Kidney epithelial cell (primary cell): ENCODE measurements at regions not wholly inside any gene's neighbourhood (a gene's known extent, or its start where the extent isn't known, plus 50 kb on each side); places are given as distances from the start of the nearest gene placed in this dataset.

ENCODE experiments used
- DNase-seq: peaks from one replicate; pipeline ENCODE4 v3.0.0-alpha.2; 2010; ENCODE audit warnings: low read depth
- H3K27me3 ChIP-seq: 2 replicates; pipeline ENCODE4 v1.6.0; 2011; ENCODE audit warnings: low read length; ENCODE audit not compliant: control insufficient read depth, insufficient read depth
- H3K36me3 ChIP-seq: 2 replicates; pipeline ENCODE4 v1.5.1; 2011; ENCODE audit warnings: low read length; ENCODE audit not compliant: control insufficient read depth, insufficient read depth
- H3K4me3 ChIP-seq: 2 replicates; pipeline ENCODE4 v1.5.1; 2011; ENCODE audit warnings: low read depth, mild to moderate bottlenecking, control low read depth, low read length
- TF ChIP-seq, protein P1 (sequence below): IDR thresholded peaks from 2 replicates; pipeline ENCODE4 v1.5.1; 2011; ENCODE audit warnings: mild to moderate bottlenecking, moderate library complexity, low read length, control low read depth, inconsistent platforms; ENCODE audit not compliant: insufficient read depth, poor library complexity, severe bottlenecking

DNA sequence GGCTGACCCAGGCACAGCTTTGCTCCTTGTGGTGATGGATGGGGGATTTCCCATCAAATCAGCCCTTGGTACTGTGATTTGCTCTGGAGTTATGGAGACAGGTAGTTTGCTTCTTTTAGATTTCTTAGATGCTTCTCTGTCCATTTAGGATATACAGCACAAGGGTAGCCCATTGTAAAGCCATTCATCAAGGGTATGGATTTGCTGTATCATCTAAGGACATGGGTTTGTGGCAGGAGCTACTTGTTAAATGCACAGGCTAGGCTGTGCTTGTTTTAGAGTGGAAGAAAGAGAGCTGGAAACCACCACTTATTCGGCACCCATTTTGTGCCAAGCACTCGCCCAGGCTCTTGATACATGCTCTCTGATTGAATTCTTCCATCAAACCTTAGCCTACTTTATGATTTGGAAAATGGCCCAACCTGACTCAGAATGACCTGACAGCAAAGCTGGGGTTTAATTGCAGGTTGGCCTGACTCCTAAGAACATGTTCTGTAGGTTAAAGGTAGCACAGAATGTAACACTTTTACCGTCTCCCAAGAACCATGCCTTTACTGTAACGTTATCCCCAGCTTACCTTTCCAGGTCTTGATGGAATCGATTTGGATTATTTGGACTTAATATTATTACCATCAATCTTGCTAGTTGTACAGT lies 168.0 kb downstream of the SNX10 start:
- TF ChIP-seq, protein P1, sequence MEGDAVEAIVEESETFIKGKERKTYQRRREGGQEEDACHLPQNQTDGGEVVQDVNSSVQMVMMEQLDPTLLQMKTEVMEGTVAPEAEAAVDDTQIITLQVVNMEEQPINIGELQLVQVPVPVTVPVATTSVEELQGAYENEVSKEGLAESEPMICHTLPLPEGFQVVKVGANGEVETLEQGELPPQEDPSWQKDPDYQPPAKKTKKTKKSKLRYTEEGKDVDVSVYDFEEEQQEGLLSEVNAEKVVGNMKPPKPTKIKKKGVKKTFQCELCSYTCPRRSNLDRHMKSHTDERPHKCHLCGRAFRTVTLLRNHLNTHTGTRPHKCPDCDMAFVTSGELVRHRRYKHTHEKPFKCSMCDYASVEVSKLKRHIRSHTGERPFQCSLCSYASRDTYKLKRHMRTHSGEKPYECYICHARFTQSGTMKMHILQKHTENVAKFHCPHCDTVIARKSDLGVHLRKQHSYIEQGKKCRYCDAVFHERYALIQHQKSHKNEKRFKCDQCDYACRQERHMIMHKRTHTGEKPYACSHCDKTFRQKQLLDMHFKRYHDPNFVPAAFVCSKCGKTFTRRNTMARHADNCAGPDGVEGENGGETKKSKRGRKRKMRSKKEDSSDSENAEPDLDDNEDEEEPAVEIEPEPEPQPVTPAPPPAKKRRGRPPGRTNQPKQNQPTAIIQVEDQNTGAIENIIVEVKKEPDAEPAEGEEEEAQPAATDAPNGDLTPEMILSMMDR = no peak
- no peaks in the 10 kb centered on the region for H3K36me3 ChIP-seq
- H3K4me3 ChIP-seq = no peak overlapping the region
- H3K27me3 ChIP-seq = no peaks in the 10 kb centered on the region
- DNase-seq = no peak

DNA sequence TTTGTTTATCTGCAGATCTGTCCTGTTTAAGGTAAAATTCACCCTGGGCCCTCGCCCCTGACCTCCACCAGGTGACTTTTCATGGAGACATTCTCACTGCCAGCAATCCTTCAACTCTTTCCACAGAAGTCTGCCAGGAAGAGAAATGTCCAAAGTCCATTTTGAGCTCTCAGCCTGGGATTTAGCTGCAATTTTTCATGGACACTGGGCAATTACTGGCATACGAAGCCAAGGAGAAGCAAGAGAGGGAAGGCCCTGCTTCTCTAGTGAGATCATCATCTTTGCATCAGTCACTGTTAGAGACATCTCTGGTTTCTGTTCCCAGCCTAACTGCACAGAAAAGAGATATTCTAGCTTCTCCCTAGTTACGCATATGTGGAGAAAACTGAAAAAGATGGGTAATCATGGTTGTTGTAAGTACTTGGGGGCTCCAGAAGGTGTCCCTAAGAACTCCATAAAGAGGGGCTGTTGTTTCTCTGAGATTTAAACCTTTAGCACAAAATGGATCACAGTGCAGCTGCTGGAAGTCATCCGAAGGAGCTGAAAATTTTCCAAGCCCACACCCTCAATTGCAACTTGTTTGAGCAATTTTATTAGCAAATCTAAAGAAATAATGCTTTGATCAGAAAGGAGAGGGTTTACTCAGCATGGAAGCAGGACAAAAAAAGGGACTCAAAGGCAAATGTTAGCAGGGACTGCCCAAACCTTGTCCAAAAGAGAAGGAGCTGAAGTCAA lies 168.9 kb downstream of the SNX10 start:
- Histone ChIP-seq H3K36me3 (no peaks in the 10 kb centered on the region), H3K27me3 (no peaks in the 10 kb centered on the region), H3K4me3 (no peak overlapping the region)
- no peak for DNase-seq
- TF ChIP-seq, protein P1 = no peak

DNA sequence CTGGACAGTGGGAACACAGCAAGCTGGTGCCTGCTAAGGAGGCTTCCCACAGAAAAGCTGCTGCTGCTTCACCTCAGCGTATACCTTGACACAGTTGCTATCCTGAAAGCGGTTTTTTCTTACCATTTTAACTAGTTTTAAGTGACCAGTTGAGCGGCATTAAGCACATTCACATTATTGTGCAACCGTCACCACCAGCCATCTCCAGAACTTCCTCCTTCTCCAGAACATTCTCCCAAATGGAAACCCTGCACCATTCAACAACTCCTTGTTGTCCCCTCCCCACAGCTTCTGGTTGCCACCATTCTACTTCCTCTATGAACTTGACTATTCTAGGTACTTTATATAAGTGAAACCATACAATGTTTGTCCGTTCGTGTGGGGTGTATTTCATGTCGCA lies 169.9 kb downstream of the SNX10 start:
- Histone ChIP-seq H3K27me3 (no peaks in the 10 kb centered on the region), H3K4me3 (no peak overlapping the region), H3K36me3 (no peaks in the 10 kb centered on the region)
- DNase-seq = no peak
- TF ChIP-seq, protein P1 = no peak

DNA sequence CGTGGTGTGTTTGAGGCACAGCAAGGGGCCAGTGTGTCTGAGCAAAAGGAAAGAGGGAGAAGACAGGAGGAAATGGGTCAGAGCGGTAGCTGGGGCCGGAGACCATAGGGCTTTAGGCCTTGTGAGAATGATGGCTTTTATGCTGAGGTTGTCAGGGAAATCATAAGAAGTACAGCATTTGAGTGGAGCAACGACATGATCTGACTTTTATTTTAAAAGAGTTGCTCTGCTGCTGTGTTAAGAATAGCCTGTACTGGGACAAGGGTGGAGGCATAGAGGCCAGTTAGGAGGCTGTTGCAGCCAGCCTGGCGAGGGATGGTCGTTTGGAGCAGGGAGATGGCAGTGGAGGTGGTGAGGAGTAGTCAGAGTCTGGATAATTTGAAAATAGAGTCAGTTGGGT lies 174.3 kb downstream of the SNX10 start:
- TF ChIP-seq, protein P1 = no peak
- no peak for DNase-seq
- no peak overlapping the region for H3K4me3 ChIP-seq
- no peaks in the 10 kb centered on the region for H3K36me3 ChIP-seq
- H3K27me3 ChIP-seq = no peaks in the 10 kb centered on the region

DNA sequence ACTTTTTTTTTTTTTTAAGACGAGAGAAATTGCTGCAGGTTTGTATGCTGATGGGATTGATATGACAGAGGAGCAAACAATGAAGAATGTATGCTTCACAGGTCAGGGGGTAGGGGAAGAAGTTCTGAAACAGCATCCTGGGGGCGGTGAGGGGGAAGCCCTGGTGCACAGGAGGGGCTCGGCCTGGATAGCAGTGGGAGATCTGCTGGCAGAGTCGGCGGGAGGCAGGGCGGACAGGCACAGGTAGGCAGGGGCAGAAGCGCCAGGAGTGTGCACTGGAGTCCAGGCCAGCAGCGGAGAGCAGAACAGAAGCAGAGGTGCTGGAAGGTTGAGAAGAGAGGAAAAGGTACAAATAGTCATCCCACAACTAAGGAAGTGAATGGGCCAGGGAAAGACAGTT lies 175.4 kb downstream of the SNX10 start:
- DNase-seq = no peak
- TF ChIP-seq, protein P1 = no peak
- no peaks in the 10 kb centered on the region for H3K27me3 ChIP-seq
- H3K36me3 ChIP-seq = no peaks in the 10 kb centered on the region
- H3K4me3 ChIP-seq = no peak overlapping the region
